ENCODE measurements at regions not wholly inside any gene's neighbourhood (a gene's known extent, or its start where the extent isn't known, plus 50 kb on each side); places are given as distances from the start of the nearest gene placed in this dataset.

GRCh38 chr2:136323935-136324334 lies 206.0 kb upstream of the CXCR4 start:
- DNase-seq (ENCODE audit: low read depth), result no peak
- TF ChIP-seq CTCF (IDR thresholded peaks at IDR 0.05; ENCODE audit: insufficient read depth, low read depth, low read length), result no peak
- Histone ChIP-seq H3K27me3 (ENCODE audit: control insufficient read depth, insufficient read depth, low read length) (no peaks in the 10 kb centered on the region), H3K36me3 (ENCODE audit: control insufficient read depth, insufficient read depth, low read length) (no peaks in the 10 kb centered on the region), H3K4me3 (ENCODE audit: low read depth, low read length) (no peak overlapping the region)
- ChIA-PET POLR2A (no interaction called here), CTCF (no interaction called here)

DNA sequence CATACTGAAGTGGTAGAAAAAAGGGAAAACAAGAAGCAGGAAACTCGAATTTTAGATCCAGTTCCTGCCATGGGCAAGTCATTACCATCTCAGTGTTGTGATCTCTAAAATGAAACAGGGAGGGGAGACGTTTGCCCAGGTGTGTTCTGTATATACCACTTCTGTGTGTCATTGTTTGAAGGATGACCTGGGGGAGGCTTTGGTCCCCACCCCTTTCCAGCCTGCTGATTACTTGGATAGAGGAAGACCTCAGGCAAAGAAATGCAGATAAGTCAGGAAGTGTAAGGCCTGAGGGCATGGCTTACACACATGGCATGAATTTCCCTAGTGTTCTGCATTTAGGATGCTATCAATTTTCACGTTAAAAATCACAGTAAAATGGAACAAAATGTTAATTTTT lies 205.2 kb upstream of the CXCR4 start:
- Histone ChIP-seq H3K4me3 (ENCODE audit: low read depth, low read length) (no peak overlapping the region), H3K27me3 (ENCODE audit: control insufficient read depth, insufficient read depth, low read length) (no peaks in the 10 kb centered on the region), H3K36me3 (ENCODE audit: control insufficient read depth, insufficient read depth, low read length) (no peaks in the 10 kb centered on the region)
- no peak for TF ChIP-seq CTCF (IDR thresholded peaks at IDR 0.05; ENCODE audit: insufficient read depth, low read depth, low read length)
- no peak for DNase-seq (ENCODE audit: low read depth)
- CTCF ChIA-PET, result no interaction called here
- POLR2A ChIA-PET, result no interaction called here

- POLR2A ChIA-PET, result no interaction called here
- no peaks in the 10 kb centered on the region for H3K36me3 ChIP-seq (ENCODE audit: control insufficient read depth, insufficient read depth, low read length)
- H3K4me3 ChIP-seq (ENCODE audit: low read depth, low read length), result no peak overlapping the region
- DNase-seq (ENCODE audit: low read depth), result no peak
- CTCF ChIA-PET, result no interaction called here
- no peaks in the 10 kb centered on the region for H3K27me3 ChIP-seq (ENCODE audit: control insufficient read depth, insufficient read depth, low read length)
- TF ChIP-seq CTCF (IDR thresholded peaks at IDR 0.05; ENCODE audit: insufficient read depth, low read depth, low read length), result no peak
These were observed 204.5 kb upstream of the CXCR4 start for GRCh38 chr2:136322428-136322827.

GRCh38 chr2:136319651-136320050 lies 201.7 kb upstream of the CXCR4 start:
- no peaks in the 10 kb centered on the region for H3K27me3 ChIP-seq (ENCODE audit: control insufficient read depth, insufficient read depth, low read length)
- no peak for TF ChIP-seq CTCF (IDR thresholded peaks at IDR 0.05; ENCODE audit: insufficient read depth, low read depth, low read length)
- no peak for DNase-seq (ENCODE audit: low read depth)
- H3K36me3 ChIP-seq (ENCODE audit: control insufficient read depth, insufficient read depth, low read length), result no peaks in the 10 kb centered on the region
- ChIA-PET POLR2A (no interaction called here), CTCF (no interaction called here)
- no peak overlapping the region for H3K4me3 ChIP-seq (ENCODE audit: low read depth, low read length)

- ChIA-PET POLR2A (no interaction called here), CTCF (no interaction called here)
- Histone ChIP-seq H3K36me3 (ENCODE audit: control insufficient read depth, insufficient read depth, low read length) (no peaks in the 10 kb centered on the region), H3K27me3 (ENCODE audit: control insufficient read depth, insufficient read depth, low read length) (no peaks in the 10 kb centered on the region), H3K4me3 (ENCODE audit: low read depth, low read length) (no peak overlapping the region)
- no peak for TF ChIP-seq CTCF (IDR thresholded peaks at IDR 0.05; ENCODE audit: insufficient read depth, low read depth, low read length)
- no peak for DNase-seq (ENCODE audit: low read depth)
These were observed 201.3 kb upstream of the CXCR4 start for GRCh38 chr2:136319237-136319636.
